OCI-LY3 (cell line): ENCODE measurements at regions not wholly inside any gene's neighbourhood (a gene's known extent, or its start where the extent isn't known, plus 50 kb on each side); places are given as distances from the start of the nearest gene placed in this dataset.

Source experiments
- CTCF ChIP-seq: fragments of 200-600, 300-600 bp; sonication (generic); IDR thresholded peaks from 2 replicates; pipeline ENCODE4 v1.5.1; 2014; ENCODE audit warnings: antibody characterized with exemption, low read length, low read depth
- EZH2phosphoT487 ChIP-seq: fragments of 200-600 bp; shearing (Covaris generic); IDR thresholded peaks from 2 replicates; pipeline ENCODE4 v1.6.1; 2018; ENCODE audit warnings: antibody characterized with exemption, mixed run types, low read depth

GRCh38 chr14:104520620-104521410 is 58.7 kb upstream of the C14orf180 start:
- no peak for TF ChIP-seq CTCF
- TF ChIP-seq EZH2phosphoT487 = no peak
